GM18868 (cell line): ENCODE measurements at regions not wholly inside any gene's neighbourhood (a gene's known extent, or its start where the extent isn't known, plus 50 kb on each side); places are given as distances from the start of the nearest gene placed in this dataset.
"Not testable (repeated sequence)": the region's sequence is repeated elsewhere in the genome, so short reads cannot be mapped to it uniquely, and the experiment has no call there.

Source experiments
- ATAC-seq: cut with Tn5 transposase; IDR thresholded peaks from one replicate; pipeline ENCODE4 v1.9.1; 2021; ENCODE audit warnings: mild to moderate bottlenecking, moderate library complexity; ENCODE audit not compliant: unreplicated experiment

- no peak for ATAC-seq
These were observed 217.6 kb downstream of the POTED start for GRCh38 chr21:13827201-13827600.

GRCh38 chr21:13826511-13826910 lies 216.9 kb downstream of the POTED start:
- not testable (repeated sequence) for ATAC-seq

GRCh38 chr21:13825218-13825778 lies 215.7 kb downstream of the POTED start:
- not testable (repeated sequence) for ATAC-seq

DNA sequence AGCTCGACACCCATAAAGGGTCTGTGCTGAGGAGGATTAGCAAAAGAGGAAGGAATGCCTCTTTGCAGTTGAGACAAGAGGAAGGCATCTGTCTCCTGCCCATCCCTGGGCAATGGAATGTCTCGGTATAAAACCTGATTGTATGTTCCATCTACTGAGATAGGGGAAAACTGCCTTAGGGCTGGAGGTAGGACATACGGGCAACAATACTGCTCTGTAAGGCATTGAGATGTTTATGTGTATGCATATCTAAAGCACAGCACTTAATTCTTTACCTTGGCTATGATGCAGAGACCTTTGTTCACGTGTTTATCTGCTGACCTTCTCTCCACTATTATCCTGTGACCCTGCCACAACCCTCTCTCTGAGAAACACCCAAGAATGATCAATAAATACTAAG lies 210.7 kb downstream of the POTED start:
- not testable (repeated sequence) for ATAC-seq

DNA sequence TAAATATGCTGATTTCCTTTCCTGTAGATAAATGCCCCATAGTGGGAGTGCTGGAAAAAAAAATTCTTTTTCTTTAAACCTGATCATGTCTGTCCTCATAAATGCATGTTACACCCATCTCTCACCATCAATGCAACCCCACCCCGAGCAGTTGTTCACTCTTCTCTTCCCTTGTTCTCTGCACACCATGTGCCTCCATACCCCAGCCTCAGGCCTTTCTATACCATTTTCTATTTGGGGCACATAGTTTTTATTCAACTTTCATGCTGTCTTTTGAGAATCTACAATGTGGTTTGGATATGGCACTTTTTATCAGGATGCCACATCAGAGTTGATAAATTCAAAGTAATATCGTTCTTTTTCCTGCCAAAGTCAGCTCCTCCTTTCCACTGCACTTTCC lies 202.6 kb downstream of the POTED start:
- ATAC-seq, result not testable (repeated sequence)

GRCh38 chr21:13810559-13810958 lies 201.0 kb downstream of the POTED start:
- not testable (repeated sequence) for ATAC-seq

- ATAC-seq, result not testable (repeated sequence)
These were observed 196.9 kb downstream of the POTED start for GRCh38 chr21:13806444-13806843.

DNA sequence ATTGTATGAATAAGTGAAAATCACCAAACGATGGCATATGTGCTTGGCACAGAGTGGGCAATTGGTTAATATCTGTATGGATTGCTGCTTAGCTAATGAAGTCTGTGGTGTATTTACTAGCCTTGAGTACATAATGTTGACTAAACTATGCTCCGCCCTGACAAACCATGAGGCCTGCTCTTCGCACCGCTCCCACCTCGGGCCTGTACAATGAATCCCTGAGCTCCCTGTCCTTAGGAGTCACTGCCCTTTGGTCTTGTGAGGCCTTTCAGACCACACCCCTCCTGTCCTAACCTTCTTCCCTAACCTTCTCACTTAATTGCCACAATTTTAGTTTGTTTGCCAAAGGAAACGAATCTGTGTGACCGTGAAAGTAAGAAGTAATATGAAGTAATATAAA lies 193.2 kb downstream of the POTED start:
- not testable (repeated sequence) for ATAC-seq
